IMR-90 (cell line): ENCODE measurements at regions not wholly inside any gene's neighbourhood (a gene's known extent, or its start where the extent isn't known, plus 50 kb on each side); places are given as distances from the start of the nearest gene placed in this dataset.

Experiments used
- BHLHE40 ChIP-seq: fragments of 150-350 bp; IDR thresholded peaks from 2 replicates; pipeline ENCODE4 v1.6.1; 2016; ENCODE audit warnings: mild to moderate bottlenecking, low read depth, low read length
- CEBPB ChIP-seq: IDR thresholded peaks from 2 replicates; pipeline ENCODE4 v1.6.1; 2012; ENCODE audit warnings: low read depth, low read length, improper control_type of control experiment
- CHD1 ChIP-seq: IDR thresholded peaks from 2 replicates; pipeline ENCODE4 v1.6.1; 2012; ENCODE audit warnings: low read depth, low read length, improper control_type of control experiment
- FOS ChIP-seq: fragments of 150-350 bp; IDR thresholded peaks from 2 replicates; pipeline ENCODE4 v1.6.1; 2016; ENCODE audit warnings: low read depth, low read length
- MXI1 ChIP-seq: IDR thresholded peaks from 2 replicates; pipeline ENCODE4 v1.6.1; 2012; ENCODE audit warnings: low read depth, mild to moderate bottlenecking, low read length, moderate library complexity, borderline replicate concordance
- POLR2A ChIP-seq: IDR thresholded peaks from 2 replicates; pipeline ENCODE4 v1.6.1; 2012; ENCODE audit warnings: mild to moderate bottlenecking, low read depth, low read length
- RAD21 ChIP-seq: IDR thresholded peaks from 2 replicates; pipeline ENCODE4 v1.6.1; 2012; ENCODE audit warnings: low read length, improper control_type of control experiment
- RCOR1 ChIP-seq: IDR thresholded peaks from 2 replicates; pipeline ENCODE4 v1.6.1; 2012; ENCODE audit warnings: mild to moderate bottlenecking, low read length, improper control_type of control experiment; ENCODE audit not compliant: insufficient replicate concordance
- RFX5 ChIP-seq: IDR thresholded peaks from 2 replicates; pipeline ENCODE4 v1.8.0; 2012; ENCODE audit warnings: low read depth, mild to moderate bottlenecking, low read length, moderate library complexity
- SMC3 ChIP-seq: fragments of 150-350 bp; IDR thresholded peaks from 2 replicates; pipeline ENCODE4 v1.6.1; 2016; ENCODE audit warnings: low read depth, mild to moderate bottlenecking, antibody characterized with exemption, low read length, moderate library complexity
- TF ChIP-seq, protein P1 (sequence below): conservative IDR thresholded peaks from 2 replicates; pipeline ENCODE4 v1.5.1; 2012; ENCODE audit warnings: mild to moderate bottlenecking, low read depth, low read length, improper control_type of control experiment
- TF ChIP-seq, protein P2 (sequence below): fragments of 150-350 bp; IDR thresholded peaks from 2 replicates; pipeline ENCODE4 v1.6.1; 2017; ENCODE audit warnings: mild to moderate bottlenecking, antibody characterized with exemption, low read length, low read depth

DNA sequence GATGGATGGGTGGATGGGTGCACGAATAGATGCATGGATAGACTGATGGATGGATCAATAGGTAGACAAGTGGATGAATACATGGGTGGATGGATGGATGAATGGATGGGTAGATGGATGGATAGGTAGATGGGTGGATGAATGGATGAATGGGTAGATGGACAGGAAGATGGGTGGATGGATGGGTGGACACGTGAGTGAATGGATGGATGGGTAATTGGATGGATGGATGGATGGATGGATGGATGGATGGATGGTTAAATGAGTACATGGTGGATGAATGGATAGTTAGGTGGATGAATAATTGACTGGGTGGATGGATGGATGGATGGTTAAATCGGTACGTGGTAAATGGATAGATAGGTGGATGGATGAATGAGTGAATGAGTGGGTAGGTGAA, 89.7 kb upstream of the ZNF469 start:
- TF ChIP-seq, protein P1, sequence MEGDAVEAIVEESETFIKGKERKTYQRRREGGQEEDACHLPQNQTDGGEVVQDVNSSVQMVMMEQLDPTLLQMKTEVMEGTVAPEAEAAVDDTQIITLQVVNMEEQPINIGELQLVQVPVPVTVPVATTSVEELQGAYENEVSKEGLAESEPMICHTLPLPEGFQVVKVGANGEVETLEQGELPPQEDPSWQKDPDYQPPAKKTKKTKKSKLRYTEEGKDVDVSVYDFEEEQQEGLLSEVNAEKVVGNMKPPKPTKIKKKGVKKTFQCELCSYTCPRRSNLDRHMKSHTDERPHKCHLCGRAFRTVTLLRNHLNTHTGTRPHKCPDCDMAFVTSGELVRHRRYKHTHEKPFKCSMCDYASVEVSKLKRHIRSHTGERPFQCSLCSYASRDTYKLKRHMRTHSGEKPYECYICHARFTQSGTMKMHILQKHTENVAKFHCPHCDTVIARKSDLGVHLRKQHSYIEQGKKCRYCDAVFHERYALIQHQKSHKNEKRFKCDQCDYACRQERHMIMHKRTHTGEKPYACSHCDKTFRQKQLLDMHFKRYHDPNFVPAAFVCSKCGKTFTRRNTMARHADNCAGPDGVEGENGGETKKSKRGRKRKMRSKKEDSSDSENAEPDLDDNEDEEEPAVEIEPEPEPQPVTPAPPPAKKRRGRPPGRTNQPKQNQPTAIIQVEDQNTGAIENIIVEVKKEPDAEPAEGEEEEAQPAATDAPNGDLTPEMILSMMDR: no peak
- TF ChIP-seq BHLHE40 (no peak), RFX5 (no peak), CEBPB (no peak), POLR2A (no peak), RCOR1 (no peak), RAD21 (no peak), CHD1 (no peak), SMC3 (no peak), MXI1 (no peak), FOS (no peak)
- TF ChIP-seq, protein P2, sequence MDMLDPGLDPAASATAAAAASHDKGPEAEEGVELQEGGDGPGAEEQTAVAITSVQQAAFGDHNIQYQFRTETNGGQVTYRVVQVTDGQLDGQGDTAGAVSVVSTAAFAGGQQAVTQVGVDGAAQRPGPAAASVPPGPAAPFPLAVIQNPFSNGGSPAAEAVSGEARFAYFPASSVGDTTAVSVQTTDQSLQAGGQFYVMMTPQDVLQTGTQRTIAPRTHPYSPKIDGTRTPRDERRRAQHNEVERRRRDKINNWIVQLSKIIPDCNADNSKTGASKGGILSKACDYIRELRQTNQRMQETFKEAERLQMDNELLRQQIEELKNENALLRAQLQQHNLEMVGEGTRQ: no peak
